ENCODE measurements at regions not wholly inside any gene's neighbourhood (a gene's known extent, or its start where the extent isn't known, plus 50 kb on each side); places are given as distances from the start of the nearest gene placed in this dataset.

DNA sequence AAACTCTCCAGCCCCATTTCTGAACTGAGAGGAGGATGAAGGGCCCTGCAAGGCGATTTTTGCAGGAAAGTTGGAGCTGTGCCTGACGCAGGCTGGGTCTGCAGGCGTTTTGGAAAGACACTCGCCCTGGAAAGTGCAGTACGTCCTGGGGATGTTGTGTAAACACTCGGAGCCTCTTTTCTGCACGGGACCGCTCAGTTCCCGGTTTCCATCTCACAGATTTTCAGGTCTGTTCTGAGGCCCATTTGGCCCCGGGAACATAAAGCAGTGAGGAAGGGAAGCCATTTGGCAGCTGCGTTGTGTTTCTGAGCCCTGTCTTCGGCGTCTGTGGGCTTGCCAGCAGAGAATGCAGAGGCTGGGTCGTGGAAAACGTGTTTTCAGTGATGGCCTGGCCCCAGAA, 655.0 kb upstream of the MGMT start:
- no peak overlapping the region for H3K27ac ChIP-seq
- TF ChIP-seq, protein P1, sequence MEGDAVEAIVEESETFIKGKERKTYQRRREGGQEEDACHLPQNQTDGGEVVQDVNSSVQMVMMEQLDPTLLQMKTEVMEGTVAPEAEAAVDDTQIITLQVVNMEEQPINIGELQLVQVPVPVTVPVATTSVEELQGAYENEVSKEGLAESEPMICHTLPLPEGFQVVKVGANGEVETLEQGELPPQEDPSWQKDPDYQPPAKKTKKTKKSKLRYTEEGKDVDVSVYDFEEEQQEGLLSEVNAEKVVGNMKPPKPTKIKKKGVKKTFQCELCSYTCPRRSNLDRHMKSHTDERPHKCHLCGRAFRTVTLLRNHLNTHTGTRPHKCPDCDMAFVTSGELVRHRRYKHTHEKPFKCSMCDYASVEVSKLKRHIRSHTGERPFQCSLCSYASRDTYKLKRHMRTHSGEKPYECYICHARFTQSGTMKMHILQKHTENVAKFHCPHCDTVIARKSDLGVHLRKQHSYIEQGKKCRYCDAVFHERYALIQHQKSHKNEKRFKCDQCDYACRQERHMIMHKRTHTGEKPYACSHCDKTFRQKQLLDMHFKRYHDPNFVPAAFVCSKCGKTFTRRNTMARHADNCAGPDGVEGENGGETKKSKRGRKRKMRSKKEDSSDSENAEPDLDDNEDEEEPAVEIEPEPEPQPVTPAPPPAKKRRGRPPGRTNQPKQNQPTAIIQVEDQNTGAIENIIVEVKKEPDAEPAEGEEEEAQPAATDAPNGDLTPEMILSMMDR (conservative IDR thresholded peaks at IDR 0.05) = no peak

DNA sequence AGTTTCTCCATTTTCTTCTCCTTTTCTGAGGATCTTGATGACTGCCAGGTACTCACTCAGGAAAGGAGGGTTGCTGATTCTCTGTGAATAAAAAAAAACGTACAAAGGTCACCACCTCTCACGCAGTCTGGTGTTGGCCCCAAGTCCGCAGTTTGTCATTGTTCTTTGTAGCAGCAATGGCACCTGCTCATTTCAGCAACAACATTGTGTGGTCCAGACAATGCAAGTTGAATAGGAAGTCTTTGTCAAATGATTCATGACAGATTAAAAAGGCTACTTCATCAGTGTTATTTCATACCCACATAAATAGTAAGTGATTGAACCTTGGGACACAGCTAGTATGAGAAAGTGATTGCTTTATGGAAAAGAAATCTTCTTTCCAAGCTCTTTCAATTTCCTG, 653.5 kb upstream of the MGMT start:
- TF ChIP-seq, protein P1 (conservative IDR thresholded peaks at IDR 0.05) = no peak
- H3K27ac ChIP-seq = no peak overlapping the region

DNA sequence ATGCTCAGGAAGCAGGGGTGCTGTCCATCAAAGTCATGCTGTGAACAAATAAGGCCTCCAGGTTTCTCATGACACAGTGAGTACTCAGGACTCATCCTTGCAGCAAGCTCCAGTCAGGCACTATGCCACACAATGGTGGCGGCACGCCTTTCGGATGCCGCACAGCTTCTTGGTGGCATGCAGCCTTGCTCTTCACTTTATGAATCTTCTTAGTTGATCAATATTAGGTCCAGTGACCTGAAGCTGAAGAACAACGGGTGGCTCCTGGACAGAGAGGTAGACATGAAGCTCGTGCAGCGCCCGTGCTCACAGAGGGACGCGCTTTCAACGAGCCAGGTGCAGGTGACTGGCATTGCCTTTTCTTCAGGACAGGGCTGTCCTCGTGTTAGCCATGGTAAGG, 653.0 kb upstream of the MGMT start:
- H3K27ac ChIP-seq = no peak overlapping the region
- TF ChIP-seq, protein P1 (conservative IDR thresholded peaks at IDR 0.05) = no peak

DNA sequence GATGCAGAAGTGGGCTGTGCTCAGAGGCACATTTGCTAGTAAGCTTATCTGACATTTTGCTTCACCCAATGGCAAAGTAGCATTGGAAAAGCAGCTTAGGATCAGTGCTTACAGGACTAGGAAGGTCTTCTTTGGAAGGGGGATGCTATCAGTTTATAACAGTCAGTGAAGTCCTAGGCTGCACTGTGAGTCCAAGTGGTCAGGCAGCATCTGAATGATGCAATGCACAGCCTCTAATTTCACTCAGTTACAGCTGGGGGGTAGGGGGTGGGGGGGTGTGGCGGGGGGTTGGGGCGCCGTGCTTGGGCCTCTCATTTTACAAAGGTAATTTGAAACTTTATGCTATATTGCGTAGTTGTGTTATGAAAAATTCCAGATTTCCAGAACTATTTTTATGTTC, 652.3 kb upstream of the MGMT start:
- TF ChIP-seq, protein P1 (conservative IDR thresholded peaks at IDR 0.05) = no peak
- no peak overlapping the region for H3K27ac ChIP-seq

DNA sequence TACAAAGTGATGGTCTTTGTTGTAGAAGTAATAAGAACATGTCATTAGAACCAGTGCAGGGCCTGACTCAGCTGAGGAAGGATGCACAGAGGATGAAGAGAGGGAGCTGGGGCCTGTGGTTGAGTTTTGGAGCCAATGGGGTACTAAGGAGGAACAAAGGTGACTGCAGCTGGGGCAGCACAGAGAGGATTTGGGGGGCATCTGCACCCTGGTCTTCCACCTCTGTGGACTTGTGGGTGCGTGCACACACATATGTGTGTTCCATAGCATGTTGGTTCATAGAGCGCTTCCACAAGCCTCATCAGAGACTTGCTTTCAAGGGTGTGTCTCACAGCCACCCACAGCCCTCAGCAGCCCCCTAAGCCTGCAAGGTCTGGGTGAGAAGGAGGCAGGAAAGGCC, 650.3 kb upstream of the MGMT start:
- TF ChIP-seq, protein P1 (conservative IDR thresholded peaks at IDR 0.05) = no peak
- no peak overlapping the region for H3K27ac ChIP-seq

DNA sequence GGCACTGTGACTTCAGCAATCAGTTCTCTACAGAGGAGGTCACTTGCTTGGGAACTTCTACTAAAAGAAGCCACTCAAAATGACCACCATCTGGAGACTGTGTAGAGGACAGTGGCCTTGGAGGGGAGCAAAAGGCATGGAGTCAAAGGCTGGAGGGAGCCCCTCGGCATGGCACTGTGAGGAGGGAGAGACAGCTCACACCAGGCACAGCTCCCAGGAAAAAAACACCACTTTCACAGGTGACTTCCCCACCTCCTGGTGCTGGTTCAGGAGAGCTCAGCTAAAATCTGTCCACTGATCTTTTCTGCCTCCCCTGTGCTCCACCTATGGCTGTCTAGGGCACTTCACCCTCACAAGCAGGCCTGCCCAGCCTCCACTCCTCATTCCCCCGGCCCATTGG, 649.4 kb upstream of the MGMT start:
- no peak overlapping the region for H3K27ac ChIP-seq
- TF ChIP-seq, protein P1 (conservative IDR thresholded peaks at IDR 0.05) = no peak

DNA sequence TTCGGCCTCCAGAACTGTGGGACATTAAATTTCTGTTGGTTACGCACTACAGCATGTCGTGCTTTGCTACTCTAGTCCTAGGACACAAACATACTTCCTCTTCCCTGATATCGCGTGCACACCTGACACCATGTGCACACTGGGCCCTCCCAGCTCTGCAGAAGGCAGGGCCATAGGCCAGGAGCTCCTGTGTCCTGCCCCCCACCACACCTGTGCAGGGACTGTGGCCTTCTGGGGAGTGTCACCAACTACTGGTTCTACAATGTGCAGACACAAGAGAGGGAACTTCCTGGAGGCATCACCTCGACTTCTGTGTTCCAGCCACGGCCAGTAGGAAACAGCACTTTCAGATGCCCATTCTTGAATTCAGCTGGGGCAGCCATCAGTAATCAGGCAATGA, 646.4 kb upstream of the MGMT start:
- TF ChIP-seq, protein P1 (conservative IDR thresholded peaks at IDR 0.05) = no peak
- no peak overlapping the region for H3K27ac ChIP-seq

DNA sequence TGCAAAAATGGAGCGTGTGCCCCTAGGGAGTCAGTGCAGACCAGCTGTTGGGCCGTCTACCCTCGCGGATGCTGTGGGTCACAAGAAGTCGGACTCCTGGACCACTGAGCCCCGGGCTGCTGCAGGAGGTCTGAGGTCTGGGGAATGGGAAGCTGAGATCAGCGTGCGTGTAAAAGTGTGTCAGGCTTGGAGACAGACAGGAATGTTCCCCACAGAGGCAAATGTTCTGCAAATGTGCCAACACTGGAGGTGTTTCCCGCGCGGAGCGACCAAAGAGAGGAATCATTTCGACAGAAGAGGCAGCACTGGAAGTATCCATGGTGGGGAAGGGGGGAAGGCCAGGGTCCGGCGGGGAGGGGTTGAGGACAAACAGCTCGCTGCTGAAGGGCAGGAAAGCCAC, 643.8 kb upstream of the MGMT start:
- TF ChIP-seq, protein P1 (conservative IDR thresholded peaks at IDR 0.05) = no peak
- H3K27ac ChIP-seq = no peak overlapping the region
